D721Med (cell line): ENCODE measurements at regions not wholly inside any gene's neighbourhood (a gene's known extent, or its start where the extent isn't known, plus 50 kb on each side); places are given as distances from the start of the nearest gene placed in this dataset.

Experiments
- DNase-seq: peaks from one replicate; pipeline ENCODE4 v3.0.0; 2011; ENCODE audit warnings: low spot score; ENCODE audit not compliant: insufficient read length
- FAIRE-seq: peaks from 2 replicates; lab custom pipeline; 2011; peaks lifted over from hg19 to GRCh38; lab: Jason Lieb, UNC
- CTCF ChIP-seq: IDR thresholded peaks from 2 replicates; pipeline ENCODE4 v1.5.1; 2012; ENCODE audit warnings: mild to moderate bottlenecking, control low read depth; ENCODE audit not compliant: insufficient read depth; ENCODE audit errors: missing control alignments

GRCh38 chr11:93080146-93080759 is 110.8 kb downstream of the MTNR1B start:
- TF ChIP-seq CTCF, result no peak
- no peak for FAIRE-seq
- DNase-seq, result no peak

GRCh38 chr11:93081694-93082093 is 112.2 kb downstream of the MTNR1B start:
- FAIRE-seq (no peak), DNase-seq (peak; percentile 34)
- no peak for TF ChIP-seq CTCF

GRCh38 chr11:93082900-93083299 is 113.4 kb downstream of the MTNR1B start:
- DNase-seq (no peak), FAIRE-seq (no peak)
- no peak for TF ChIP-seq CTCF

- DNase-seq (no peak), FAIRE-seq (no peak)
- TF ChIP-seq CTCF, result no peak
These were observed 112.9 kb downstream of the SLC36A4 start for GRCh38 chr11:93084727-93085505.

- peak; percentile 33 for TF ChIP-seq CTCF
- no peak for DNase-seq
- FAIRE-seq, result no peak
These were observed 108.2 kb downstream of the SLC36A4 start for GRCh38 chr11:93089474-93090102.
